NCI-H2196 treated with DMSO at 0.1 percent for 48 hours (cell line): ENCODE measurements at regions not wholly inside any gene's neighbourhood (a gene's known extent, or its start where the extent isn't known, plus 50 kb on each side); places are given as distances from the start of the nearest gene placed in this dataset.
"Not testable (repeated sequence)": the region's sequence is repeated elsewhere in the genome, so short reads cannot be mapped to it uniquely, and the experiment has no call there.

Experiments used
- DNase-seq: peaks from one replicate; lab custom pipeline; 2025; ENCODE audit not compliant: unreplicated experiment; lab: John Stamatoyannopoulos, UW

DNA sequence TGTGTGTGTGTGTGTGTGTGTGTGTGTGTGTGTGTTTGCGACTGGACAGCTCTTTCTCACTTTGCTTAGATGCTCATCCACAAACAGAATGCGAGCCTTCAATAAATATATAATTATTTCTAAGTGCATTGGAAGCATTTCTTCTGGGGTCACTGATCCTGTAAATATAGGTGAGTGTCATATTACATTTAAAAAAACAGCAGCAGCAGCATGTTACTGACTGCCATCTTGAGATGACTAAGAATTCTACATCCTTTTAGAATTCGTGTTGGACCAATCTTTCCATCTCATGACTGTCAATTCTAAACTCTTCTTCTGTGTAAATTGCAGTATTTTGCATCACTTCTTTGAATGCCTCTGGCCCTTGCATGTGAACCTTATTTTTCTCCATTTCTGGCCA is 238.0 kb upstream of the DDI1 start:
- DNase-seq, result no peak

DNA sequence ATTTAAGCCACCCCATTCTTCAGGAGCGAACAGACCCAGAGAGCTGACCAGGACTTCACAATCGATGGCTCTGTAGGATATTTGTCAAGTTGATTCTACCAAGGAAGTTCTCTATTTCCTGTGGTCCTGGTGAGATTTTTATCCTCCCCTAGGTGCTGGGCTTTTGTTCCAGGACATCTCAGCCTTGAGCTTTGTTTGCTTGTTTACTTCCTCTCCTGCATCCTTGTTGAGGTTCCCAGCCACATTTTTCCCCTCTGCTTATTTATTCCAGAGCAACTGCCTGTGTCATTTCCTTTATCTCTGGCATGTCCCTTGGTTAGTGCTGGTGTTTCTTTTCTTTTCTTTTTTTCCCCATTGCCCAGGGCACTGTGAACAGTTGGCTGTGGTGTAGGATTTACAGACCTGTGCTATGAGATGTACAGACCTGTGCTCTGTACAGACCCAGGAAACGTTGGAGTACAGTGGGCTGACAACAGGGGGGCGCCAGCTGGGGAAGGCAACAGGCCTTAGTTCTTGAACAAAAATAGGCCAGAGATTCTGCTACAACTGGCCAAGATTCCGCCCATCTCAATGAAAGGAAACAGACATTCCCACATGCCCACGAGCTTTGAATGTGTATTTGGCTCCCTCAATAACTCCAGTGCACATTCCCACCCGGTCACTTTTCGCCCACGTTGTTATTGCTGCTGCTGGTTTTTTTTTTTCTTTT is 235.9 kb upstream of the DDI1 start:
- no peak for DNase-seq

DNA sequence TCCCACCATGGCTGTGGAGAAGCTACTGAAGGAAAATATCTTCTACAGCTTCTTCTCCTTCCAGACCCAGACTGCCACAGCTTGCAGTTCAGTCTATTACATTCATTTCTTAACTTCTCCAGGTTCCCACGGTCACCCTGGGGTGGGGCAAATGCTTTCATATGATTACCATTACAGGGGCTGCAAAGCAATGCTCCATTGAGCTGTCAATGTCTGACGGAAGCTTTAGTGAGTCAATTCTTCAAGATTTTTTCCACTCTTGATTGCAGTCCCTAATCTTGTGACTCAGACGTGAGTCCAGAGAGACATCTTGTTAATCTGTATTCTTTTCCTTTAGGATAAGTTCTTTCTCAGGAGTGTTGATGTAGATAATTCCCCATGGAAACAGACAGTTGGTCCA is 233.4 kb upstream of the DDI1 start:
- DNase-seq, result no peak

DNA sequence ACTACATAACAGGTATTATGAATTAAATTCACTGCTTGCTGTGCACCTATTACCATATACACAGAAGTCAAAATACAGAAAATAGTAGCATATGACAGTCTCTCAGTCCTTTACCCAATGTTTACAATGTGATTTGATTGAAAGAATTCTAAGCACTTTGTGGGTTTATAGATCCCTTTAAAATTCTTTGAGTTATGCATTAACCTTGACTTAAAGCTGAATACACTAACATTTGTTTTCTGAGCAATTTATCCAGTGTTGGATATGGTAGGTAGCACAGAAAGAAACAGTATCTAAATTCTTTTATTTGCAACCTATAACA is 230.8 kb upstream of the DDI1 start:
- DNase-seq, result no peak

DNA sequence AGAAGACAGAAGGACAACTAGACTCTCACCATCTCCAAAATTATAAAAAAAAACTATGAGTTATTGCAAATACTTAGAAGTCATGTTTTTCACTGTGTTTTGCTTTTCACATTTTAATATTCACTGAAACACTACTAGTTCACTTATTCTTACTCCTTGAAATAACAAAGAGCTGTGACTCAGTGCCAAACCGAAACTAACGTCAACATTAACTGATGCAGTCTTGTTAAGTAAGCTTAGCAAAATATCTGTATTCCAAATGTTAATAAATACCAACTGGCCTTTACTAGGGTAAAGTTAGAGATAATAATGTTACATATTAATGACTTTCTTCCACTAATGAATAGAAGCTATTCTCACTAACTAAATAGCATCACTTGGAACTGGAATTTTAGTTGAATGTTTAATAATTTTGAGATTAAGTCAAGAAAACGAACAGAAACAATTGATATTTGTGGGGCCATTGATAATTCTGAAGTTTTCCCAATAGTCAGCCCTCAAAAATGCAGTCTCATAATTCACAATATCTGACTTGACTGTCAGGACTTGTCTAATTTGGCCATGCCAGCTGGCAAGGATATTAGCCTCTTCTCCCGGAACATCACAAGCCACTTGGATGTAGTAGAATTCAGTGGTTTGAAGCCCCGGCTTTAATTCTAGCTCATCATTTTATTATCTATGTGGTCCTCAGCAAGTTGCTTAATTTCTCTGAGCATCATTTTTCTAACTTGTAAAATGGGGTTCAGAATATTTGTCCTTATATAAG is 230.1 kb upstream of the DDI1 start:
- no peak for DNase-seq

DNA sequence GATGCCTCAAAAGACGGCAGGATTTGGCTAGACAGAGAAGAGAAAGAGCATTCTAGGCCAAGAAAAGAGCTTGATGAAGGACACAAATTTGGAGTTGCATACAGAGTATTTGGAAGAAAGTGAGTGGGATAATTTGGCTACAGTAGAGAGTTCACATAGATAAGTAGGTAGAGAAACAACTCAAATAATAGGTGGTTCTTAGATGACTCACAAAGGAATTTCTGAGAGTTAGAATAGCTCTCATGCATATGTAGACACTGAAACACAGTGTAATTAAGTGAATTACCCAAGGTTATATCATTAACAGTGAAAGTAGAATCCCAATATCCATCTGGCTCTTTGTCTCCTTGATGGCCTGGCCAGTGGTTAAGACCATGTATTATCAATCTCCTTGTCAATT is 228.6 kb upstream of the DDI1 start:
- DNase-seq, result no peak

DNA sequence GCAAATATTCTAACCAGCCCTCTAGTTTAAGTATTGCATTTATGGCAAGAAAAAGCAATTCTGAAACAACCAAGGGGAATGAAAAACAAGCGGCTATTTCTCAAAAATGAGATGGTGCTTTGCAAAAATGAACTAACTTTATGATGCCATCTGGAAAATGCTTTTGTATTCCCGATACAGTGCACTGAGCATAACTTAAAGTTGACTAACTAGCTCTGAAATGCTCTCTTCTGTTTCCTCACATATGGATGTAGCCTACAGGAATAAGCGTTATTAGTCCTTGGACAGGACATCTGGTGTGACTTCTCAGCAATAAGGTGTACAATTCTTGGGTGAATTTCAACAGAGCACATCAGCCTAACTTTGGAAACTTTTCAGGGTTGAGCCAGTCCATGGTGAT is 228.2 kb upstream of the DDI1 start:
- no peak for DNase-seq

DNA sequence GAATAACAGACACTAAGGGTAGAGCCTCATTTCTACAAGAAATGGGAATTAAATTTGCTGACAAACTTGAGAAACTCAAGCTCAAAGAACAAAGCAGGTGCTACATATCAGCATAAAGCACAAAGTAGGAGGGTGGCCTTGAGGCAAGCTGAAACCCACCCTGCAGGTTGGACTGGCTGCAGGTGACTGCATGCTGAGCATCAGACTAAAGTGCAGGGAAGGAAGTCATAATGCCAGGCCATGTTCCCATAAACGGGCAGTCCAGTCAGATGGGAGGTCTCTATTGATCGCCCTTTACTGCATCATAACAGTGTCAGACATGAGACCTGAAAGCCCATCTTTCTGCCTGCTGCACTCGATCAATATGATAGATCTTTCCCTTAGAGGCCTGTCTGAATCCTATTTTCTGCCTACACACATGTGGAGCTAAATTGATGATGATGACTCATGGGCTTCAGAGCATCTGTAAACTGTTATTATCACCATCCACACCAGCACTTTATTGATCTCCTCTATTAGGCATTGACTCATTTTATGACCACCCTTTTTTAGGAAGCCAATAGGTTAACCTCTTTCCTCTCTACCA is 224.5 kb upstream of the DDI1 start:
- no peak for DNase-seq

DNA sequence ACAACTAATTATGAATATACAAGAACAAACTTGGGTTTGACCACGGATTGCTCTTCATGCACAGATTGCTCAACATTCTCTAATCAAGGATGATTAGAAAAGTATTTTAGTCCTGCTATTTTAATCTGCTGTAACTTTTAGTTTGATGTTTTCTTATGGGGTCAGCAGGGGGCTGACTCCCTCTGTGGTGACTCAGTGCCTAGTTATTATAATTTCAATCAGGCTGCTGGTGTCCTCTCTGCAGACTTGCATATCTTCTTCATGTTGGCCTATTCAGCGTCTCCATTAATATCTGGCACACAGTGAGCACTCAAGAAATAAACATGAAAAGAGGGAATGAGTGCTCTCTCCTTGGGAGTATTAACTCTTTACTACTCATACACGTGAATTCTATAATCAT is 223.8 kb upstream of the DDI1 start:
- no peak for DNase-seq

DNA sequence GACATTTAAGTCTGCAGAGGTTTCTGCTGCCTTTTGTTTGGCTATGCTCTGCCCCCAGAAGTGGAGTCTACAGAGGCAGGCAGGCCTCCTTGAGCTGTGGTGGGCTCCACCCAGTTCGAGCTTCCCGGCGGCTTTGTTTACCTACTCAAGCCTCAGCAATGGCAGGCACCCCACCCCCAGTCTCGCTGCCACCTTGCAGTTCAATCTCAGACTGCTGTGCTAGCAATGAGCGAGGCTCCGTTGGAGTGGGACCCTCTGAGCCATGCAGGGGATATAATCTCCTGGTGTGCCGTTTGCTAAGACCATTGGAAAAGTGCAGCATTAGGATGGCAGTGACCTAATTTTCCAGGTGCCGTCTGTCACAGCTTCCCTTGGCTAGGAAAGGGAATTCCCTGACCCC is 216.1 kb upstream of the DDI1 start:
- DNase-seq, result not testable (repeated sequence)

DNA sequence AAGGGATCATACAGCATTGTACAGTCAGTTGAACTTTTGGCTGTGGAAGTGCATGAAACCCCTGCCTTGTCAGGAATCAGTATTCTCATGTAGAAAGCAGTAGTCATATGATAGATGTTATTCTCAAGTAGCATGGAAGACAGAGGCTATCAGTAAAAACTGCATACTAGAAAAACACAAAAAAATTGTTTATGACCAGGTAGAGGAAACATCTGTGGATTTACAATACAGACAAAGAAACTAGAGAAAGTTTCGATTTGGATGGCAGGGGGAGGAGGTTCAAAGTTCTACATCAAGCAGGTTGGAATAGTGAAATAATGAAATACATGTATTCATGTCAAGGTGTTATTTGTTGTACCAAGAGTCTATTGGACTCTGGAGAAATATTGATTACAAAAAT is 212.3 kb upstream of the DDI1 start:
- no peak for DNase-seq

DNA sequence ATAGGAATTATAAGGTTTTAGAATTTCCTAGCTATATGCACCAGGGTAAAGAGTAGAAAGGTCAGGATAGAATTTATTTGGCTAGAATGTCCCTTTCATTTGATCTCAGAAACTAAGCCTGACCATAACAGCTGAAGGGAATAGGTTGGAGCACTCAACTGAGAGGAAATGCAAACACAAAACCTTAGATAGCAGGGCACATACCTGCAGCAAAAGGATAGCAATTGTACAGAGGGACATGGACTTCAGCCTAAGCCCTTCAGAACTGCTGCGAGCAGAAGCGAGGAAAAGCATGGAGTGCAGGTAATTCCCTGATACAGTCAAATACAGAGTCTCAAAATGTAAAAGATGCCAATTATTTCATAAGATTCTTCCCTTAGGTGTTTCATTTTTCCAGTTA is 211.0 kb upstream of the DDI1 start:
- no peak for DNase-seq

DNA sequence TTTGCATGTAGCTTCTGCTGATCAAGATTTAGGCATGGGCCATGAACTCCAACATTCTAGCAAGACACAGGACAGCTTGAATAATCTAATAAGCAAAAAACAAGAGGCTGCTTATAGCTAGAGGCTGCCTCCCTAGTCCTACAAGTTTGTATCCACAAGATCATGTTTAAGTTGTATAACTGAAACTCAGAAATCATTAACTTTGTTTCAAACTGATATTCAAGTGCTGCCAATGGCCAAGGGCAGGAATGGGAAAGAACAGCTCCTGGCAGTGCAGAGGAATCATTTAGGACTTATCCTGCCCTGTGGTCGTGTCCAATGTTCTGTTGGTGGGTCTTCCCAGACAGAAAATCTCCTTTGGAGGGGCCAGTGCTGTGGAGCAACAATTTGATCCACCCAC is 209.6 kb upstream of the DDI1 start:
- no peak for DNase-seq

DNA sequence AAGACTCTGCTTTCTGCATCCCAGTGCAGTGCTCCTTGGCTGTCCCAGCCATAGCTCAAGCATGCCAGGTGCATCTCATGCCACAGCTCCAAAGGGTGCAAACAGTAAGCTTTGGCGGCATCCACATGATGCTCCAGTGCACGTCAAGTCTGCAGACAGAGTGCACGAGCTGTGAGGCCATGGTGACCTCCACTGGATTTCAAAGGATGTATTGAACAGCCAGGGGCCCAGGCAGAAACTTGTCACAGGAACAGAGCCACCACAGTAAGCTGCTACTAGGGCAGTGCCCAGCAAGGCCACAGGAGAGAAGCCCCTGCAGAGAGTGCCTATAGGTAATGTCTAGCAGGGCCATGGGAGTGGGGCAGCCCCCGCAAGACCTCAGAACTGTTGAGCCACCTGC is 206.8 kb upstream of the DDI1 start:
- DNase-seq, result no peak

DNA sequence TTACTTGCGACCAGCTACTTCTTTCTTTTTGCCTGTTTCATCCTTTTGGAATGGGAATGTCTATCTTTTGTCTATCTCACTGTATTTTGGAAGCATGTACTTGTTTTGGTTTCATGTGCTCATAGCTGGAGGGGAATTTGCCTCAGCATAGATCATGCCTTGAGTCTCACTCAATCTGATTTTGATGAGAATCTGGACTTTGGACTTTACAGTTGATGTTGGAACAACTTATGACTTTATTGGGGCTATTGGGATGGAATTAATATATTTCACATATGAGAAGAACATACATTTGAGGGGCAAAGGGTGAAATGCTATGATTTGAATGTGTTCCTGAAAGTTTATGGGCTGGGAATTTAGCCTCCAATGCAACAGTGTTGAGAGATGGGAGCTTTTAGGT is 206.2 kb upstream of the DDI1 start:
- DNase-seq, result no peak

DNA sequence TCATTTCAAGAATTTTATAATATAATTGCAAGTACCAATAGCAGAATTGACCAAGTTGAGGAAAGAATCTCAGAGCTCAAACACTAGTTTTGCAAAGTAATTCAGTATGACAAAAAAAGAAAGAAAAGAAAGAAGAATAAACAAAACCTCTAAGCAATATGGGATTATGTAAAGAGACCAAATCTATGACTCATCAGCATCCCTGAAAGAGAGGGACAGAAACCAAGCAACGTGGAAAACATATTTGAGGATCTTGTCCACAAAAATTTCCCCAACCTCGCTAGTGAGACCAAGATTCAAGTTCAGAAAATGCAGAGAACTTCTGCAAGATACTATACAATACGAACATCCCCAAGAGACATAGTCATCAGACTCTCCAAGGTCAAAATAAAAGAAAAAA is 203.7 kb upstream of the DDI1 start:
- DNase-seq, result no peak

DNA sequence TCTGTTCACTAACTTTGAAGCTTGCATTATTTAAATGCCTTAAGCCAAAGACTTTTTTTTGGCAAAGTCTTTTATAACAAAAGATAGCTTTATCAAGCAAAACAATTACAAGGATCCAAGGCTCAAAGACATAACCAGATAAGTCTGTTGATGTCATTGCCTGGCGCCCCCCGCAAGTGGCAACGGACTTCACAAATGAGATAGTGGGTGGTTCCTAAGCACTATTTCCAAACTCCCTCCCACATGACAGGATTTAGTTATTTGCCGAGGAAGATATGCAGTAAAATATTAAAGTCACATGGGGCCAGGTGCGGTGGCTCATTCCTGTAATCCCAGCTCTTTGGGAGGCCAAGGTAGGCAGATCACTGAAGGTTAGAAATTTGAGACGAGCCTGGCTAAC is 194.2 kb upstream of the DDI1 start:
- DNase-seq, result no peak

DNA sequence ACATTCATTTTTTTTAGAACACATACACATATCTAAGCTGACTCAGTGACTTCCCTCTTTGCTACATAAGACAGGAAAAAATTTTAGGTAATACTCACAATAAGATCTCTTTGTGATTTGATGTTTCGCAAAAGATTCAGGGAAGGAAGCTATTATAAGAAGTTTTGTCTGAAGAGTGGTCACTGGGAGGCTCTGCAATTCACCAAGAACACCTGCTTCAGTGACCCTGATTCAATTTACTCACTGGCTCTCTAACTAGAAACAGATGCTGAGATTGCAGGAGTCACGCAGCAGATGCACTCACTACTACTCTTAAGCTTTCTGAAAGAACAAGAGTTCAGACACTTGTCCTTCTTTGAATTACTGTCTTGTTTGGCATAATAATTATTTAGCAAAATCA is 193.6 kb upstream of the DDI1 start:
- no peak for DNase-seq

DNA sequence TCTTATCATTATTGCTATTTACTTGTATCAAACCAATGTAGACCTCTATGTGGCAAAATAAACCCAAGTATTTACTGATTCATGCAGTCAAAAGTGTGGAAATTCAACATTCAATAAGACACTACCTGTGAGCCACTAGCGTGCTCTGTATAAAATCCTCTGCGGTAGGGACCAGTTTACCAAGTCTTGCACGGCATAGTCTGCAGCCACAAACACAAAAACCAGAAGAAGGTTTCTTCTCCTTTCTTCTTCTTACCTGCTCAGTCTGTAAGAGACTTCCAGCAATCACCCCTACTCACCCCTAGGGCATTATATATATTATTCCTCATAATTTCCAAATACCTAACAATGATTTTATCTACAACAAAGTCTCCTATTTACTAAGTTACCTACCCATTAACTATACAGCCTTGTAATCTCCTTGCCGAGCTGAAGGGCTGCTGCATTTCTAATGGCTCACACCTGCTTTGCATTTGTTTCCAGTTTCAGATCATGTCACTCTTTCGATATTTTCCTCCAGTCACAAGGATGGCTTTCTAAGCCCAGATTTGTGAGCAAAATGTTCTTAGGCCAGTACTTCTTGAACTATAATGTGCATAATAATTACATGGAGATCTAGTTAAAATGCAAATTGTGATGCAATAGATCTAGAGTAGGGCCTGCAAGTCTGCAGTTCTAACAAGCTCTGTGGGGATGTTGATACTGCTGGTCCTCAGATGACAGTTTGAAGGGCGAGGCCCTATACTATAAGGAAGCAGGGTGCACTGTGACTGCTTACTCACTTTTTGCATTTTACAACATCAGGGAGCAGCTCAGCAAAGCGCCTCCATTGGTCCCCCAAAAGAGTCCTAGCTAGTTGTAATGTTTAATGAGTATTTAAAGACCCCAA is 191.9 kb upstream of the DDI1 start:
- DNase-seq, result no peak

DNA sequence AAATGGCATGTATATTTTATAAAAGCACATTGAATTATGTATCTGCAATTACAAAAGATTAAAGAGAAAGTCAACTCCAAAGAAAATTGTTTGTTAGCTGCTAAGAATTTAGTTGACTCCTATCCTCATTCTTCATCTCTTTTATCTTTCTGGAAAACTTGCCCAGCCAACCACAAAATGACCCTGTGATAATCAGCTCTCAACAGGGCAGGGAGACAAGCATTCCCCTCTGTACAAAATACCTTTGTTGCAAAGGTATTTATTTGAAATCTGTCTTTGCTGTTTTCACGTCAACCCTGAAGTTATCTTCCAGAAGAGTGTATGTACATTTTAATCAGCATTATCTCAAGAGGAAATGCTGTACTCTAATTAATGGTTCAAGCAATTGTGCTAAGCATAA is 191.1 kb upstream of the DDI1 start:
- no peak for DNase-seq

DNA sequence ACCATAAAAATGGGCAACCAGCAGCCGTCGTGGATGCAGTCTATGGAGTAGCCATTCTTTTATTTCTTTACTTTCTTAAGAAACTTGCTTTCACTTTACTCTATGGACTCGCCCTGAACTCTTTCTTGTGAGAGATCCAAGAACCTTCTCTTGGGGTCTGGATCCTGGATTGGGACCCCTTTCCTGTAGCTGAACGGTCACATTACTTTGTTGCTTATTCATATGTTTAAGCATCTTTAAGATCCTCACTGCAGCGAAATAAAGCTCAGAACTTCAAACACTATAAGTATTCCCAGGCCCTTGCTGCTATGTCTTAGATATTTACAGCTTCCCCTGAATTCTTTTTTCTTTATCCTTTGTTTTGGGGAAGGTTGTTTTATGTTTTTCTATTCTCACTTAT is 187.8 kb upstream of the DDI1 start:
- no peak for DNase-seq

DNA sequence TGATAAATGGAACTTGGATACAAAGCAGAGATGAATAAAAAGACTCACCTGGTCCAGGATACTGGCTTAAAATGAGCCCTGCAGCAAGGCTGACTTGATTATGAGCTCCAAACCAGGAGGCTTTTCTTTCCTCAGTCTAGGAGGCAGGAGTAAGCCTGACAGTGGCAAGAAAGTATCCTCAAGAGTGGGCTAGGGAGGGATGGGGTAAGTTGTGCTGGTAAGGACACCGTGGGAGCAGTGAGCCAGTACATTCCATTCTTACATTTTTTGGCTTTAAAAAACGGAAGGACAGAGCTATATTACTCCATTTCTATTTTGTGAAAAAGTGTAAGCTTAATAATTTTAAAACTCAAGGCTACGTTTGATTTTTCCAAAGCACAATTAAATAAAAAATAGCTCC is 187.1 kb upstream of the DDI1 start:
- DNase-seq, result no peak
